H1 (cell line): ENCODE measurements at regions not wholly inside any gene's neighbourhood (a gene's known extent, or its start where the extent isn't known, plus 50 kb on each side); places are given as distances from the start of the nearest gene placed in this dataset.

ENCODE experiments used
- CTCF ChIA-PET: fragments of 300-600 bp; sonication (Branson Sonifier 250); formaldehyde crosslinking; loops from one replicate; lab custom pipeline; 2021; ENCODE audit not compliant: partially characterized antibody; lab: Charles Lee
- POLR2A ChIA-PET: fragments of 300-600 bp; sonication (Branson Sonifier 250); formaldehyde crosslinking; loops from one replicate; lab custom pipeline; 2021; ENCODE audit warnings: inconsistent platforms; ENCODE audit not compliant: partially characterized antibody; lab: Charles Lee
- DNase-seq, 2 experiments: peaks; one replicate each; pipeline versions ENCODE4 v3.0.0 to v3.0.0-alpha.2; 2010 to 2022; ENCODE audit warnings: low spot score in 2 of 2, low read depth in 1 of 2, mixed read lengths in 1 of 2
- FAIRE-seq: peaks from 2 replicates; lab custom pipeline; 2011; peaks lifted over from hg19 to GRCh38; lab: Jason Lieb, UNC
- H2AFZ ChIP-seq: 2 replicates; pipeline ENCODE4 v1.8.1; 2012; ENCODE audit warnings: low read length, inconsistent platforms
- H2AK5ac ChIP-seq: 2 replicates; pipeline ENCODE4 v1.6.1; 2013; ENCODE audit warnings: low read depth, low read length
- H2BK120ac ChIP-seq: replicated peaks from 2 replicates; pipeline ENCODE3; 2013; ENCODE audit warnings: low read depth, low read length, inconsistent platforms
- H2BK12ac ChIP-seq: 2 replicates; pipeline ENCODE4 v1.6.1; 2013; ENCODE audit warnings: low read depth, low read length
- H2BK15ac ChIP-seq: 2 replicates; pipeline ENCODE4 v1.6.1; 2013; ENCODE audit warnings: low read length
- H2BK20ac ChIP-seq: 2 replicates; pipeline ENCODE4 v1.6.1; 2013; ENCODE audit warnings: low read length
- H2BK5ac ChIP-seq: 2 replicates; pipeline ENCODE4 v1.6.1; 2013; ENCODE audit warnings: low read depth, low read length
- H3K14ac ChIP-seq: 2 replicates; pipeline ENCODE4 v1.6.1; 2013; ENCODE audit warnings: inconsistent platforms; ENCODE audit not compliant: insufficient read length
- H3K18ac ChIP-seq: 2 replicates; pipeline ENCODE4 v1.6.1; 2013; ENCODE audit warnings: low read length; ENCODE audit errors: extremely low read depth
- H3K23ac ChIP-seq: 2 replicates; pipeline ENCODE4 v1.6.1; 2013; ENCODE audit warnings: inconsistent platforms; ENCODE audit not compliant: insufficient read length
- H3K23me2 ChIP-seq: 2 replicates; pipeline ENCODE4 v1.6.1; 2013; ENCODE audit warnings: low read depth, low read length
- H3K27ac ChIP-seq: 2 replicates; pipeline ENCODE4 v1.6.1; 2011; ENCODE audit warnings: low read depth, low read length, inconsistent platforms
- H3K27me3 ChIP-seq, 4 experiments: replicated peaks in 1 of 4; 1 replicate in 1 of 4; 2 replicates in 3 of 4; pipeline versions ENCODE4 v1.6.1 to v1.8.1; 2011 to 2013; ENCODE audit warnings: low read length in 3 of 4, mild to moderate bottlenecking in 3 of 4, inconsistent platforms in 2 of 4, mixed read lengths in 2 of 4, moderate library complexity in 1 of 4; ENCODE audit not compliant: control insufficient read depth in 3 of 4, insufficient read depth in 3 of 4; ENCODE audit errors: extremely low read depth in 1 of 4
- H3K36me3 ChIP-seq, 4 experiments: 2 replicates each; pipeline versions ENCODE4 v1.6.1 to v1.8.1; 2011 to 2013; ENCODE audit warnings: mild to moderate bottlenecking in 4 of 4, low read length in 3 of 4, moderate library complexity in 2 of 4, control low read depth in 1 of 4, inconsistent platforms in 1 of 4; ENCODE audit not compliant: insufficient read depth in 4 of 4, control insufficient read depth in 2 of 4
- H3K4ac ChIP-seq: replicated peaks from 2 replicates; pipeline ENCODE3; 2013; ENCODE audit warnings: low read length, low read depth, mixed read lengths, inconsistent platforms; ENCODE audit not compliant: insufficient read length
- H3K4me1 ChIP-seq, 4 experiments: replicated peaks in 1 of 4; 1 replicate in 1 of 4; 2 replicates in 3 of 4; pipeline versions ENCODE4 v1.6.1 to v1.8.1; 2011 to 2013; ENCODE audit warnings: low read length in 3 of 4, inconsistent platforms in 2 of 4, mixed read lengths in 1 of 4; ENCODE audit not compliant: insufficient read depth in 4 of 4, control insufficient read depth in 3 of 4
- H3K4me2 ChIP-seq, 2 experiments: 2 replicates each; pipeline versions ENCODE4 v1.6.1 to v1.8.1; 2011 to 2013; ENCODE audit warnings: low read depth in 2 of 2, low read length in 2 of 2, control low read depth in 1 of 2, inconsistent platforms in 1 of 2, mild to moderate bottlenecking in 1 of 2; ENCODE audit not compliant: insufficient read depth in 1 of 2
- H3K4me3 ChIP-seq, 4 experiments: fragments of 200-600, 300-600 bp in 1 of 4; sonication (generic), shearing (Covaris generic), sonication (Bioruptor Twin) in 1 of 4; 2 replicates each; pipeline versions ENCODE4 v1.5.1 to v1.8.1; 2011 to 2016; ENCODE audit warnings: low read length in 4 of 4, low read depth in 3 of 4, control low read depth in 2 of 4, inconsistent platforms in 2 of 4, mild to moderate bottlenecking in 2 of 4, mixed read lengths in 1 of 4, moderate library complexity in 1 of 4; ENCODE audit not compliant: insufficient read depth in 2 of 4; ENCODE audit errors: extremely low read depth in 1 of 4
- H3K56ac ChIP-seq: replicated peaks from 2 replicates; pipeline ENCODE3; 2013; ENCODE audit warnings: low read depth, mild to moderate bottlenecking, mixed read lengths, low read length, inconsistent platforms; ENCODE audit not compliant: insufficient read length
- H3K79me1 ChIP-seq: 2 replicates; pipeline ENCODE4 v1.6.1; 2013; ENCODE audit warnings: low read depth, low read length, control low read depth
- H3K79me2 ChIP-seq, 2 experiments: 2 replicates each; pipeline versions ENCODE4 v1.6.1 to v1.8.1; 2012 to 2013; ENCODE audit warnings: low read length in 2 of 2, mild to moderate bottlenecking in 2 of 2, inconsistent platforms in 1 of 2; ENCODE audit not compliant: insufficient read depth in 2 of 2, control insufficient read depth in 1 of 2
- H3K9ac ChIP-seq, 4 experiments: replicated peaks in 1 of 4; 1 replicate in 1 of 4; 2 replicates in 3 of 4; pipeline versions ENCODE4 v1.6.1 to v1.8.1; 2011 to 2013; ENCODE audit warnings: low read depth in 3 of 4, low read length in 3 of 4, control low read depth in 2 of 4, mild to moderate bottlenecking in 2 of 4, moderate library complexity in 2 of 4, inconsistent platforms in 1 of 4; ENCODE audit errors: extremely low read depth in 1 of 4
- H3K9me3 ChIP-seq, 2 experiments: 2 replicates each; pipeline versions ENCODE4 v1.6.1 to v1.8.1; 2012 to 2013; ENCODE audit warnings: mild to moderate bottlenecking in 2 of 2, moderate library complexity in 2 of 2, control low read depth in 1 of 2, inconsistent platforms in 1 of 2, low read depth in 1 of 2, low read length in 1 of 2, mixed read lengths in 1 of 2; ENCODE audit not compliant: insufficient read depth in 2 of 2
- H4K20me1 ChIP-seq, 2 experiments: replicated peaks in 1 of 2; 2 replicates each; pipeline versions ENCODE3 to v1.8.1; 2011 to 2013; ENCODE audit warnings: inconsistent platforms in 2 of 2, low read length in 2 of 2, mild to moderate bottlenecking in 1 of 2; ENCODE audit not compliant: insufficient read depth in 2 of 2, control insufficient read depth in 1 of 2
- H4K5ac ChIP-seq: 2 replicates; pipeline ENCODE4 v1.6.1; 2013; ENCODE audit warnings: low read length, low read depth, mixed read lengths, inconsistent platforms; ENCODE audit not compliant: insufficient read length
- H4K8ac ChIP-seq: 2 replicates; pipeline ENCODE4 v1.8.0; 2013; ENCODE audit warnings: mild to moderate bottlenecking, moderate library complexity, low read length, inconsistent platforms; ENCODE audit not compliant: insufficient read depth; ENCODE audit errors: extremely low read depth
- H4K91ac ChIP-seq: replicated peaks from 2 replicates; pipeline ENCODE3; 2013; ENCODE audit warnings: low read length, mixed read lengths, inconsistent platforms; ENCODE audit not compliant: insufficient read length
- CTCF ChIP-seq, 3 experiments: IDR thresholded peaks; 1 replicate in 2 of 3; 2 replicates in 1 of 3; pipeline versions ENCODE4 v1.5.1 to v1.6.1; 2011; ENCODE audit warnings: low read length in 3 of 3, mild to moderate bottlenecking in 3 of 3, inconsistent platforms in 2 of 3, low read depth in 1 of 3, moderate library complexity in 1 of 3; ENCODE audit not compliant: insufficient read depth in 1 of 3; ENCODE audit errors: control extremely low read depth in 1 of 3
- POLR2AphosphoS5 ChIP-seq: IDR thresholded peaks from 2 replicates; pipeline ENCODE4 v1.6.1; 2011; ENCODE audit warnings: low read depth, low read length
- RAD21 ChIP-seq, 2 experiments: IDR thresholded peaks in 1 of 2; conservative IDR thresholded peaks in 1 of 2; 2 replicates each; pipeline ENCODE4 v1.6.1; 2011; ENCODE audit warnings: low read depth in 2 of 2, low read length in 2 of 2, improper control_type of control experiment in 1 of 2, inconsistent platforms in 1 of 2, mild to moderate bottlenecking in 1 of 2, moderate library complexity in 1 of 2
- RXRA ChIP-seq: IDR thresholded peaks from 2 replicates; pipeline ENCODE4 v1.6.1; 2011; ENCODE audit warnings: low read depth, mild to moderate bottlenecking, low read length, moderate library complexity; ENCODE audit not compliant: insufficient read depth
- WGBS, 2 experiments: shearing (Covaris generic) in 1 of 2; methylation state at CpG; one replicate each; pipeline versions ENCODE4 v1.1.6 to v1.1.7; 2013 to 2015; ENCODE audit warnings: low lambda C conversion rate in 2 of 2, mixed read lengths in 2 of 2, inconsistent platforms in 1 of 2, low coverage in 1 of 2, missing lambda C conversion rate in 1 of 2; ENCODE audit not compliant: insufficient replicate concordance in 2 of 2, insufficient coverage in 1 of 2, insufficient read length in 1 of 2; ENCODE audit errors: extremely low coverage in 1 of 2, missing lambda C conversion rate in 1 of 2; 5-methylcytosine and 5-hydroxymethylcytosine counted together

- CTCF ChIA-PET = interaction anchor here (1.2 to 1.8 kb wide), 3 partner anchors 193 to 1002 kb away, joined by 3 to 4 read pairs (median 4); no protein-coding TSS in a partner anchor
- no peak overlapping the region for H4K8ac ChIP-seq
Measured at GRCh38 chr13:70568571-70568970, 460.3 kb upstream of the KLHL1 start.

More at GRCh38 chr13:70568571-70568970, 460.3 kb upstream of the KLHL1 start:
- no peak for DNase-seq
- Histone ChIP-seq H2BK12ac (no peak overlapping the region), H3K79me1 (no peaks in the 10 kb centered on the region), H2BK20ac (no peak overlapping the region), H3K4me3 (no peak overlapping the region), H3K56ac (no peak overlapping the region), H3K36me3 (no peaks in the 10 kb centered on the region), H2AFZ (no peak overlapping the region), H3K27ac (no peak overlapping the region), H3K14ac (no peak overlapping the region), H4K20me1 (no peaks in the 10 kb centered on the region), H4K91ac (no peak overlapping the region), H2BK120ac (no peak overlapping the region), H2BK5ac (no peak overlapping the region), H3K9ac (no peak overlapping the region), H3K79me2 (no peaks in the 10 kb centered on the region), H2AK5ac (no peak overlapping the region), H3K18ac (no peak overlapping the region), H3K23ac (no peak overlapping the region), H3K4ac (no peak overlapping the region), H4K5ac (no peak overlapping the region), H3K23me2 (no peaks in the 10 kb centered on the region), H2BK15ac (no peak overlapping the region), H3K4me1 (no peaks in the 10 kb centered on the region), H3K9me3 (no peaks in the 10 kb centered on the region), H3K27me3 (no peaks in the 10 kb centered on the region), H3K4me2 (no peak overlapping the region)
- 96% methylated on average over 1 of the region's 1 CpG; no CpG with 5 or more reads in 1 of the 2 experiments for WGBS, 2 experiments
- TF ChIP-seq CTCF (IDR thresholded peaks at IDR 0.05; ENCODE audit: control extremely low read depth in 1 of 3, insufficient read depth in 1 of 3, low read depth in 1 of 3, low read length in 3 of 3) (peak in 2 of 3 experiments; percentile 51 to 65; a peak in 2 of 4 replicates), RAD21 (IDR thresholded peaks at IDR 0.05 in 1 of 2, conservative IDR thresholded peaks at IDR 0.05 in 1 of 2; ENCODE audit: low read depth in 2 of 2, low read length in 2 of 2) (peak; percentile 82 to 91), RXRA (no peak), POLR2AphosphoS5 (no peak)
- POLR2A ChIA-PET = no interaction called here
- FAIRE-seq = peak; percentile 70
